MCF 10A (cell line): ENCODE measurements at regions not wholly inside any gene's neighbourhood (a gene's known extent, or its start where the extent isn't known, plus 50 kb on each side); places are given as distances from the start of the nearest gene placed in this dataset.
"Not testable (repeated sequence)": the region's sequence is repeated elsewhere in the genome, so short reads cannot be mapped to it uniquely, and the experiment has no call there.

Source experiments
- BruUV-seq: library from RNA; stranded (reverse); fragments of 400-500 nt; replicated peaks from 2 replicates; lab custom pipeline; 2021; lab: Mats Ljungman, UMichigan
- CTCF ChIA-PET: fragments of 300-600 bp; sonication (Branson Sonifier 250); formaldehyde crosslinking; extraction: SDS; loops from one replicate; lab custom pipeline; 2021; ENCODE audit warnings: antibody characterized with exemption, inconsistent platforms; lab: Yijun Ruan, JAX
- POLR2A ChIA-PET: fragments of 300-600, 350-650 bp; sonication (Branson Sonifier 250); formaldehyde crosslinking; extraction: SDS; loops from one replicate; lab custom pipeline; 2020; ENCODE audit warnings: antibody characterized with exemption, inconsistent platforms; lab: Yijun Ruan, JAX
- DNase-seq: peaks from one replicate; pipeline ENCODE4 v3.0.0-alpha.2; 2018; ENCODE audit not compliant: unreplicated experiment
- H3K27ac Mint-ChIP-seq: one replicate; pipeline ENCODE4 v1.8.0; 2022; ENCODE audit warnings: mild to moderate bottlenecking, low read depth, mixed read lengths; ENCODE audit not compliant: unreplicated experiment
- H3K27me3 Mint-ChIP-seq: one replicate; pipeline ENCODE4 v1.8.0; 2022; ENCODE audit warnings: mixed read lengths; ENCODE audit not compliant: insufficient read depth, unreplicated experiment
- H3K36me3 Mint-ChIP-seq: one replicate; pipeline ENCODE4 v1.8.0; 2022; ENCODE audit warnings: mild to moderate bottlenecking, moderate library complexity, mixed read lengths; ENCODE audit not compliant: insufficient read depth, unreplicated experiment
- H3K4me1 Mint-ChIP-seq: one replicate; pipeline ENCODE4 v1.8.0; 2022; ENCODE audit warnings: mixed read lengths; ENCODE audit not compliant: insufficient read depth, unreplicated experiment
- H3K4me3 Mint-ChIP-seq: one replicate; pipeline ENCODE4 v1.8.0; 2022; ENCODE audit warnings: mild to moderate bottlenecking, moderate library complexity, mixed read lengths; ENCODE audit not compliant: unreplicated experiment
- H3K9me3 Mint-ChIP-seq: one replicate; pipeline ENCODE4 v1.8.0; 2022; ENCODE audit warnings: mixed read lengths; ENCODE audit not compliant: unreplicated experiment
- intact Hi-C: fragments of 100-400 bp; cut with micrococcal nuclease; formaldehyde crosslinking; loops from 2 replicates; pipeline ENCODE4 v1.14.1; 2022
- TF ChIP-seq, protein P1 (sequence below): fragments of 200-600 bp; IDR thresholded peaks from one replicate; pipeline ENCODE4 v1.8.0; 2022; ENCODE audit warnings: antibody characterized with exemption, mild to moderate bottlenecking; ENCODE audit not compliant: unreplicated experiment

DNA sequence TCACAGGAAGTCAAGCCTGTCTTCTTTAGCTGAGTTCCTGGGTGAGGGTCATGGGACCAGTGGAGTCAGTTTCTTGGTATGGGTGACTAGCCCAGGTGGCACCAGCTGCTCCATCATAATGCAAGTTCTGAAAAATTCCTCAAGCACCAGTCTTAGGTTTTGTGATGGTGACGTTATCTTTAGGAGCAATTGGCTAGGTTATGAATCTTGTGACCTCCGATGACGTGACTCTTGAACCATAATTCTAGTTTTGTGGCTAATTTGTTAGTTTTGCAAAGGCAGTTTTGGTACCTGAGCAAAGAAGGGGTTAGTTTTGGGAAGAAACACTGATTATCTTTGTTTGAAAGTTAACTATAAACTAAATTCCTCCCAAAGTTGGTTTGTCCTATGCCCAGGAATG, 608.4 kb downstream of the VGLL3 start:
- BruUV-seq, result no TSS peak
- no peaks in the 10 kb centered on the region for H3K9me3 Mint-ChIP-seq
- no peak for DNase-seq
- POLR2A ChIA-PET, result no interaction called here
- H3K27ac Mint-ChIP-seq, result no peak overlapping the region
- intact Hi-C loops, result no loop called here
- no peaks in the 10 kb centered on the region for H3K4me1 Mint-ChIP-seq
- H3K27me3 Mint-ChIP-seq, result peaks cover 71% of the 10 kb centered on the region
- H3K4me3 Mint-ChIP-seq, result no peak overlapping the region
- CTCF ChIA-PET, result no interaction called here
- TF ChIP-seq, protein P1, sequence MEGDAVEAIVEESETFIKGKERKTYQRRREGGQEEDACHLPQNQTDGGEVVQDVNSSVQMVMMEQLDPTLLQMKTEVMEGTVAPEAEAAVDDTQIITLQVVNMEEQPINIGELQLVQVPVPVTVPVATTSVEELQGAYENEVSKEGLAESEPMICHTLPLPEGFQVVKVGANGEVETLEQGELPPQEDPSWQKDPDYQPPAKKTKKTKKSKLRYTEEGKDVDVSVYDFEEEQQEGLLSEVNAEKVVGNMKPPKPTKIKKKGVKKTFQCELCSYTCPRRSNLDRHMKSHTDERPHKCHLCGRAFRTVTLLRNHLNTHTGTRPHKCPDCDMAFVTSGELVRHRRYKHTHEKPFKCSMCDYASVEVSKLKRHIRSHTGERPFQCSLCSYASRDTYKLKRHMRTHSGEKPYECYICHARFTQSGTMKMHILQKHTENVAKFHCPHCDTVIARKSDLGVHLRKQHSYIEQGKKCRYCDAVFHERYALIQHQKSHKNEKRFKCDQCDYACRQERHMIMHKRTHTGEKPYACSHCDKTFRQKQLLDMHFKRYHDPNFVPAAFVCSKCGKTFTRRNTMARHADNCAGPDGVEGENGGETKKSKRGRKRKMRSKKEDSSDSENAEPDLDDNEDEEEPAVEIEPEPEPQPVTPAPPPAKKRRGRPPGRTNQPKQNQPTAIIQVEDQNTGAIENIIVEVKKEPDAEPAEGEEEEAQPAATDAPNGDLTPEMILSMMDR, result no peak
- H3K36me3 Mint-ChIP-seq, result no peaks in the 10 kb centered on the region

DNA sequence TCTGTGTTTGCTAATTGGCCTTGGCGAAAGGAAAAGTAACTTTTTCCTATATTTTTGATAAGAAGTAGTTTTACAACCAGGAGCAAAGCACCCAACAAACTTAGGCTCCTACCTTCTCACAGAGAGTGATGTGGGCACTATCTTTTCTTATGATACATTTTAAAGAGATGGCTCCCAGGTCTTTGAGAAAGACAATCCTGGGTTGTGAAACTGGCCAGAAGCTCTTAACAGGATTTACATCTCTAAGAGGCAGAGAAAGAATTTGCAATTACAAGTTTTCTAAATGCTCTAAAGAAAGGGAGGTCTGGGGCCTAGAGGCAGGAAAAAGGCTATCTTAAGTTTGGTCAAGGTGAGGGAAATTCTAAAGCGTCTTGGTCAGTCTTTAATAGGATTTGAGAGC, 609.7 kb downstream of the VGLL3 start:
- TF ChIP-seq, protein P1, result no peak
- H3K9me3 Mint-ChIP-seq, result no peaks in the 10 kb centered on the region
- H3K4me3 Mint-ChIP-seq, result no peak overlapping the region
- POLR2A ChIA-PET, result no interaction called here
- BruUV-seq, result no TSS peak
- H3K27me3 Mint-ChIP-seq, result peaks cover 70% of the 10 kb centered on the region
- H3K27ac Mint-ChIP-seq, result no peak overlapping the region
- CTCF ChIA-PET, result interaction anchor here (0.5 kb wide), 1 partner anchor 538 kb away, joined by 3 read pairs; no protein-coding TSS in a partner anchor
- intact Hi-C loops, result no loop called here
- H3K36me3 Mint-ChIP-seq, result no peaks in the 10 kb centered on the region
- DNase-seq, result no peak
- no peaks in the 10 kb centered on the region for H3K4me1 Mint-ChIP-seq

DNA sequence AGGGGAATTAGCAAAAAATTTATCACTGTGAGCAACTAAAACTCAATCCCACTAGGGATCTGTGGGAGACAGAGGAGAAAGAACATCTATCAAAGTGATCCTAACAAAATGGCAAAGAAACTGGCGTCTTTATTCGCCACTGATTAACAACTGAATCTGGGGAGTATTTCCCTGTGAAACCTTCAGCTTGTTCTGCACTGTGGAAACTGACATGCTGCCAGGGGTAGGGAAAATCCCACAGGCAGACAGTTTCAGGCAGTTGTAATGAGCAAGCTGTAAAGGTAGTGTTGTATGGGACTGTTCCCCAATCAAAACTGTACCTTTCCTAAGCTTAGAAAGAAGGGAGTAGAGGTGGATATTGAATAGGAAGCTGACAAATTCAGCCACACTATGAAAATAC, 611.7 kb downstream of the VGLL3 start:
- no peak for DNase-seq
- no peaks in the 10 kb centered on the region for H3K4me1 Mint-ChIP-seq
- H3K27ac Mint-ChIP-seq, result no peak overlapping the region
- H3K36me3 Mint-ChIP-seq, result no peaks in the 10 kb centered on the region
- ChIA-PET POLR2A (no interaction called here), CTCF (no interaction called here)
- H3K4me3 Mint-ChIP-seq, result no peak overlapping the region
- TF ChIP-seq, protein P1, result no peak
- H3K27me3 Mint-ChIP-seq, result peaks cover 75% of the 10 kb centered on the region
- BruUV-seq, result no TSS peak
- intact Hi-C loops, result no loop called here
- H3K9me3 Mint-ChIP-seq, result no peaks in the 10 kb centered on the region

DNA sequence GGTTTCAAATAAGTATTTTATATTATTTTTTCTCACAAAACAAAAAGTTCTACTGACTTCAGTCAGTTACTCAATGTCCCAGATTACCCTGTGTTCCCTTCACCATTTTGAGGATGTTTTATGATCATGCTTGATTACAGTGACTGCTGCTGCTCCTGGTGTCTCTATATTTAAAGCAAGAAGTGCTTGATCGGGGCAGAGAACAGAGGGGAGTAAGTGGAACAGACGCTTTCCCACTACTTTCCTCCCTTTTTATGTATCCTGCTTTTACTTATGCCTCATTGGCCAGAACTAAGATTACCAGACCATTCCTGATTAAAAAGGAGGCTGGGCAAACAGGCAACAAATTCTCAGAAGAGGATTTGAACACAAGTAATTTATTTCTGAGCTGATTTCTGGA, 612.1 kb downstream of the VGLL3 start:
- ChIA-PET POLR2A (no interaction called here), CTCF (no interaction called here)
- no peak overlapping the region for H3K4me3 Mint-ChIP-seq
- H3K36me3 Mint-ChIP-seq, result no peaks in the 10 kb centered on the region
- no TSS peak for BruUV-seq
- H3K27ac Mint-ChIP-seq, result no peak overlapping the region
- no peaks in the 10 kb centered on the region for H3K9me3 Mint-ChIP-seq
- H3K27me3 Mint-ChIP-seq, result peaks cover 79% of the 10 kb centered on the region
- intact Hi-C loops, result no loop called here
- DNase-seq, result no peak
- TF ChIP-seq, protein P1, result no peak
- no peaks in the 10 kb centered on the region for H3K4me1 Mint-ChIP-seq

DNA sequence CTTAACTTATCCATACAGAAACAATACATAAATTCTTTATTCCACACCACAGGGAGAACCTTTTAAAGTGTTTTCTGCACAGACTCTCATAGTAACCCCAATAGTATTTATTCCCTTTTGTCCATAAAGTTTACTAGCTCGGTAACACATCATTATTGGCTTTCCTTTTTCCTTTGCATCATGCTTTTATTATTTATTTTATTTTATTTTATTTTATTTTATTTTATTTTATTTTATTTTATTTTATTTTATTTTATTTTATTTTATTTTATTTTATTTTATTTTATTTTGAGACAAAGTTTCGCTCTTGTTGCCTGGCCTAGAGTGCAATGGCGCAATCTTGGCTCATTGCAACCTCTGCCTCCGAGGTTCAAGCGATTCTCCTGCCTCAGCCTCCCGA, 655.4 kb downstream of the VGLL3 start:
- BruUV-seq, CTCF ChIA-PET, DNase-seq, H3K4me3 Mint-ChIP-seq, H3K36me3 Mint-ChIP-seq, H3K9me3 Mint-ChIP-seq, H3K4me1 Mint-ChIP-seq, H3K27ac Mint-ChIP-seq, POLR2A ChIA-PET, intact Hi-C loops: not testable (repeated sequence)
- H3K27me3 Mint-ChIP-seq, result peaks cover 72% of the 10 kb centered on the region
